ENCODE measurements at regions not wholly inside any gene's neighbourhood (a gene's known extent, or its start where the extent isn't known, plus 50 kb on each side); places are given as distances from the start of the nearest gene placed in this dataset.

DNA sequence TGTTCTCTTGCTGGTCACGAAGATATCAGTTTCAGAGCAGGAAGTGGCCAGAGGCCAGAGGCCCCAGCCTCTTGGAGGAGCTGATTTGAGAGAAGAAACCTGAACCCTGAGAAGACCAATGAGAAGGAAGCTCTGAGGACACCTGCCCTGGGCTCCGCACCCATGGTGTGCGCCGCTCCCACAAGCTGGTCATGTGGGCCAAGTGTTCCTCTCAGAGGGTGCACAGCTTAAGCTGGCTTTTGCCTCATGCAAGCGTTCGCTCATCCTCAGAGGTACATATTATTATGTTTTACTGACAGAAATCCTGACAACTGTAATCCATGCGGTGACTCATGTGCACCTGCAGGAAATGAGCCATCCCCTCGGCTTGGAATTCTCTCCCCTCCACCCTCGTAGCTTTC, 316.1 kb upstream of the MYT1L start:
- TF ChIP-seq EZH2 (IDR thresholded peaks at IDR 0.05; ENCODE audit: borderline replicate concordance, insufficient read depth, low read depth, low read length, poor library complexity, severe bottlenecking), result no peak
- TF ChIP-seq, protein P1, sequence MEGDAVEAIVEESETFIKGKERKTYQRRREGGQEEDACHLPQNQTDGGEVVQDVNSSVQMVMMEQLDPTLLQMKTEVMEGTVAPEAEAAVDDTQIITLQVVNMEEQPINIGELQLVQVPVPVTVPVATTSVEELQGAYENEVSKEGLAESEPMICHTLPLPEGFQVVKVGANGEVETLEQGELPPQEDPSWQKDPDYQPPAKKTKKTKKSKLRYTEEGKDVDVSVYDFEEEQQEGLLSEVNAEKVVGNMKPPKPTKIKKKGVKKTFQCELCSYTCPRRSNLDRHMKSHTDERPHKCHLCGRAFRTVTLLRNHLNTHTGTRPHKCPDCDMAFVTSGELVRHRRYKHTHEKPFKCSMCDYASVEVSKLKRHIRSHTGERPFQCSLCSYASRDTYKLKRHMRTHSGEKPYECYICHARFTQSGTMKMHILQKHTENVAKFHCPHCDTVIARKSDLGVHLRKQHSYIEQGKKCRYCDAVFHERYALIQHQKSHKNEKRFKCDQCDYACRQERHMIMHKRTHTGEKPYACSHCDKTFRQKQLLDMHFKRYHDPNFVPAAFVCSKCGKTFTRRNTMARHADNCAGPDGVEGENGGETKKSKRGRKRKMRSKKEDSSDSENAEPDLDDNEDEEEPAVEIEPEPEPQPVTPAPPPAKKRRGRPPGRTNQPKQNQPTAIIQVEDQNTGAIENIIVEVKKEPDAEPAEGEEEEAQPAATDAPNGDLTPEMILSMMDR (IDR thresholded peaks at IDR 0.05), result no peak
